Activated CD4-positive, alpha-beta T cell treated with anti-CD3 and anti-CD28 coated beads, Interleukin-2, amount 10 ng/mL, durations not matched to agents 24 days and 14 days (primary cell): ENCODE measurements at regions not wholly inside any gene's neighbourhood (a gene's known extent, or its start where the extent isn't known, plus 50 kb on each side); places are given as distances from the start of the nearest gene placed in this dataset.
"Not testable (repeated sequence)": the region's sequence is repeated elsewhere in the genome, so short reads cannot be mapped to it uniquely, and the experiment has no call there.

ENCODE experiments used
- DNase-seq: peaks from one replicate; pipeline ENCODE4 v3.0.0; 2022
- H3K27ac Mint-ChIP-seq: one replicate; pipeline ENCODE4 v1.8.0; 2022; ENCODE audit warnings: mild to moderate bottlenecking, mixed read lengths
- H3K27me3 Mint-ChIP-seq: one replicate; pipeline ENCODE4 v1.8.0; 2022; ENCODE audit warnings: mixed read lengths
- H3K36me3 Mint-ChIP-seq: one replicate; pipeline ENCODE4 v1.8.0; 2022; ENCODE audit warnings: low read depth, mild to moderate bottlenecking, mixed read lengths
- H3K4me1 Mint-ChIP-seq: one replicate; pipeline ENCODE4 v1.8.0; 2021; ENCODE audit warnings: mixed read lengths
- H3K4me3 Mint-ChIP-seq: one replicate; pipeline ENCODE4 v1.8.0; 2022; ENCODE audit warnings: mild to moderate bottlenecking, moderate library complexity, mixed read lengths
- H3K9me3 Mint-ChIP-seq: one replicate; pipeline ENCODE4 v1.8.0; 2021; ENCODE audit warnings: mixed read lengths
- intact Hi-C: fragments of 100-400 bp; cut with micrococcal nuclease; formaldehyde crosslinking; loops from one replicate; pipeline ENCODE4 v1.15.1; 2023

GRCh38 chr9:748861-749497 lies 92.5 kb upstream of the DMRT1 start:
- Mint-ChIP-seq H3K9me3 (no peaks in the 10 kb centered on the region), H3K4me1 (peaks cover 38% of the 10 kb centered on the region), H3K4me3 (no peak overlapping the region), H3K36me3 (peaks cover 1% of the 10 kb centered on the region), H3K27ac (no peak overlapping the region), H3K27me3 (no peaks in the 10 kb centered on the region)
- DNase-seq = no peak
- intact Hi-C loops = no loop called here

DNA sequence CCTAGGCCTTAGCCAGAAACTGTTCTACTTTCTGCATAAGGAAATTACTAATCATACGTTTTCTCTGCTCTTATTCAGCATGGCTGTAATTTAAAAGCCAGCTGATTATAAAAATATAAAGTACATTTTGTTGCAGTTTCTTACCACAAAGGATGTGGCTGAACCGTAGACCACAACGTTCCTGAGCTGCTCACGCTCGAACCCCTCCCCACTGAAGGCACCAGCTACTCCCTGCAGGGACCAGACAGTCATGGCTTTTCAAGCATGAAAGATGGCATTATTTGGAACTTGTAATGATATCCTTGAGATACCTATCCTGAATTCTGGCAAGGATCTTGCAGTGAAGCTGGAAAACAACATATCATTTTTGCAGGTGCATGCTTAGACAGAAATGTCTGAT lies 91.8 kb upstream of the DMRT1 start:
- H3K4me1 Mint-ChIP-seq = peaks cover 38% of the 10 kb centered on the region
- peaks cover 1% of the 10 kb centered on the region for H3K36me3 Mint-ChIP-seq
- H3K9me3 Mint-ChIP-seq = no peaks in the 10 kb centered on the region
- no peak overlapping the region for H3K27ac Mint-ChIP-seq
- peak overlapping the region; percentile 25 for H3K4me3 Mint-ChIP-seq
- H3K27me3 Mint-ChIP-seq = no peaks in the 10 kb centered on the region
- peak; percentile 79 for DNase-seq
- intact Hi-C loops = loop anchor here (10.0 kb wide), 1 partner anchor 245 kb away; the partner anchor contains the start of gene KANK1

DNA sequence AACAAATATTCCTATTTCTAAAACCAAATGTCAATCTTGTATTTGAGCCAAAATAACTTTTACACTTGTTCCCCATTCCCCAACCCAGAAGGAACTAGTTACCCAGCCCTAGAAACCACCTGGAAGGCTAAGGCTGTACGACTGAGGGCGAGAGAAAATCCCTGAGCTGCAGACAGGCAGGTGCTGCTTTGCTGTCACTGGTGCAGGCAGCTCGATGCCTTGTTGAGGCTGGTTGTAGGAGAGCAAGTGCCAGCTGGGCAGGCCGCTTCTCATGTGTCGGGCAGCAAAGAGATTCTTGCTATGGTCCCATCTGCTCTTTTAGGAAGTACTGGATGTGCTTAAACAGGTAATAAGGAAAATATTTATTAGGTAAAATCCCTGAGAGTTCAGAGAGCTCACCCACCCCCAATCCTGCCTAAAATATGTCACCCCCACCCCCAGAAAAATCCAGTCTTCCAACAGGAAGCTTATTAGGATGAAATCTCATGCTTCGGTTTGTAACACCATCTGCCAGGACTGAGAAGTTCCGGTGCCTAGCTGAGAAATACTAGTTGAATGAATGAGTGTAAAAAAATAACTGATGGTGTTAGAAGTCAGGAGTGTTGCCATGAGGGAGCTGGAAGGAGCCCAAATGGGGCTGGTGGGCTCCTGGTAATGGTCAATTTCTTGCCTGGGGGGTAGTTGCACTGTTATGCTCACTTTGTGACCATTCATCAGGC lies 91.1 kb upstream of the DMRT1 start:
- peaks cover 41% of the 10 kb centered on the region for H3K4me1 Mint-ChIP-seq
- DNase-seq = no peak
- peaks cover 1% of the 10 kb centered on the region for H3K36me3 Mint-ChIP-seq
- intact Hi-C loops = loop anchor here (10.0 kb wide), 1 partner anchor 246 kb away; the partner anchor contains the start of gene KANK1
- peak overlapping the region; percentile 25 for H3K4me3 Mint-ChIP-seq
- H3K9me3 Mint-ChIP-seq = no peaks in the 10 kb centered on the region
- H3K27ac Mint-ChIP-seq = peak overlapping the region; percentile 28
- H3K27me3 Mint-ChIP-seq = no peaks in the 10 kb centered on the region

GRCh38 chr9:751137-752051 lies 90.1 kb upstream of the DMRT1 start:
- Mint-ChIP-seq H3K27me3 (no peaks in the 10 kb centered on the region), H3K36me3 (no peaks in the 10 kb centered on the region), H3K4me3 (peak overlapping the region; percentile 11), H3K27ac (peak overlapping the region; percentile 22), H3K4me1 (peaks cover 49% of the 10 kb centered on the region), H3K9me3 (no peaks in the 10 kb centered on the region)
- intact Hi-C loops = loop anchor here (10.0 kb wide), 1 partner anchor 247 kb away; the partner anchor contains the start of gene KANK1
- DNase-seq = peak; percentile 60

DNA sequence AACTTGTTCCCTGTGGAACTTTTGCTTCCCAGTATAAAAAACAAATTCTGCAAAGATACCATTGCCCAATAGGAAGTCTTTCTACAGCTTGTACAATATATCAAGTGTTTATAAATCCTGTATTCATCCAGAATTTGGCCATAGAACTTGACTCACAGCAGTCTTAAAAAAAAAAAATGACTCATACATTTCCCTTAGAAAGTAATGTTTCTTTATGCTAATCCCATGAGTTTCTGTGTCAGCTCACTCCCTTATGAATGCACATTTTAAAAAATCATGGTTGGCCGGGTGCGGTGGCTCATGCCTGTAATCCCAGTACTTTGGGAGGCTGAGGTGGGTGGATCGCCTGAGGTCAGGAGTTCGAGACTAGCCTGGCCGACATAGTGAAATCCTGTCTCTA lies 89.3 kb upstream of the DMRT1 start:
- DNase-seq = no peak
- intact Hi-C loops = loop anchor here (10.0 kb wide), 1 partner anchor 247 kb away; the partner anchor contains the start of gene KANK1
- Mint-ChIP-seq H3K27ac (no peak overlapping the region), H3K4me1 (peaks cover 50% of the 10 kb centered on the region), H3K27me3 (no peaks in the 10 kb centered on the region), H3K9me3 (no peaks in the 10 kb centered on the region), H3K4me3 (no peak overlapping the region), H3K36me3 (no peaks in the 10 kb centered on the region)

DNA sequence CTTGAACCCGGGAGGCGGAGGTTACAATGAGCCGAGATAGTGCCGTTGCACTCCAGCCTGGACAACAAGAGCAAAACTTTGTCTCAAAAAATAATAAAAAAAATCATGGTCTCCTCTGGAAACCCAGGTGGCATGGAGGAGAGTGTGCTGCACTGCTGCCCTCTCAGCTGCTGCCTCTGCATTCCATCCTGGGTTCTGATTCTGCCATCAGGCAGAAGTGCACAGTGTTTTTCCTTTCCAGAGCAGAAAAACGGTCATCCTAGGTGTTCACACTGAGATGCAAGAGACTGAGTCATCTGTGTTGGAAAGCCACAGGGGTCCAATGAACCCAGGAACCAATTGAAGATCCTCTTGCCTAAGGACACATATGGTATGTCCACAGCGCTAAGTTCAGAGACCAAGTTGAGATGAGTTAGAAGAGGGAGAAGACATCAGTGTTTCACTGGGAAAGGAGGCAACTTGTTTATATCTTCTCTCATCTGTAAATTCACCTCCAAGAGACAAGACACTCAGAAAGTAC lies 88.8 kb upstream of the DMRT1 start:
- no peaks in the 10 kb centered on the region for H3K36me3 Mint-ChIP-seq
- H3K9me3 Mint-ChIP-seq = no peaks in the 10 kb centered on the region
- H3K27ac Mint-ChIP-seq = peak overlapping the region; percentile 19
- DNase-seq = no peak
- H3K4me1 Mint-ChIP-seq = peaks cover 52% of the 10 kb centered on the region
- H3K4me3 Mint-ChIP-seq = no peak overlapping the region
- intact Hi-C loops = loop anchor here (10.0 kb wide), 1 partner anchor 248 kb away; the partner anchor contains the start of gene KANK1
- no peaks in the 10 kb centered on the region for H3K27me3 Mint-ChIP-seq

DNA sequence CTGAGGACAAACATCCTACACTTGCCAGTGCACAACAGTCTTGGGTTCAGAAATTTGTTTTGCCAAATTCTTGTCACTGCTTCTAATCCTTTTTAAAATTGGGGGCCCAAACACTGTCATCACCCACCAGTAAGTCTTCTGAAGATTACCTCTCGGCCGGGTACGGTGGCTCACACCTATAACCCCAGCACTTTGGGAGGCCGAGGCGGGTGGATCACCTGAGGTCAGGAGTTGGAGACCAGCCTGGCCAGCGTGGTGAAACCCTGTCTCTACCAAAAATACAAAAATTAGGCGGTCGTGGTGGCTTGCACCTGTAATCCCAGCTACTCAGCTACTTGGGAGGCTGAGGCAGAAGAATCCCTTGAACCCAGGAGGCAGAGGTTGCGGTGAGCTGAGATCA lies 87.8 kb upstream of the DMRT1 start:
- H3K4me1 Mint-ChIP-seq = peaks cover 49% of the 10 kb centered on the region
- H3K4me3 Mint-ChIP-seq, H3K9me3 Mint-ChIP-seq, H3K27me3 Mint-ChIP-seq, DNase-seq, H3K27ac Mint-ChIP-seq, H3K36me3 Mint-ChIP-seq: not testable (repeated sequence)
- intact Hi-C loops = loop anchor here (10.0 kb wide), 1 partner anchor 249 kb away; the partner anchor contains the start of gene KANK1

GRCh38 chr9:754150-754931 lies 87.2 kb upstream of the DMRT1 start:
- DNase-seq = no peak
- Mint-ChIP-seq H3K27me3 (no peaks in the 10 kb centered on the region), H3K9me3 (no peaks in the 10 kb centered on the region), H3K36me3 (no peaks in the 10 kb centered on the region), H3K27ac (no peak overlapping the region), H3K4me1 (peaks cover 45% of the 10 kb centered on the region), H3K4me3 (no peak overlapping the region)
- intact Hi-C loops = loop anchor here (10.0 kb wide), 1 partner anchor 250 kb away; the partner anchor contains the start of gene KANK1

- H3K9me3 Mint-ChIP-seq = no peaks in the 10 kb centered on the region
- intact Hi-C loops = loop anchor here (10.0 kb wide), 1 partner anchor 251 kb away; the partner anchor contains the start of gene KANK1
- H3K4me3 Mint-ChIP-seq = peak overlapping the region; percentile 34
- H3K27ac Mint-ChIP-seq = no peak overlapping the region
- peaks cover 2% of the 10 kb centered on the region for H3K27me3 Mint-ChIP-seq
- peak; percentile 70 for DNase-seq
- peaks cover 36% of the 10 kb centered on the region for H3K4me1 Mint-ChIP-seq
- no peaks in the 10 kb centered on the region for H3K36me3 Mint-ChIP-seq
Observed at GRCh38 chr9:755454-756381, 85.8 kb upstream of the DMRT1 start.

DNA sequence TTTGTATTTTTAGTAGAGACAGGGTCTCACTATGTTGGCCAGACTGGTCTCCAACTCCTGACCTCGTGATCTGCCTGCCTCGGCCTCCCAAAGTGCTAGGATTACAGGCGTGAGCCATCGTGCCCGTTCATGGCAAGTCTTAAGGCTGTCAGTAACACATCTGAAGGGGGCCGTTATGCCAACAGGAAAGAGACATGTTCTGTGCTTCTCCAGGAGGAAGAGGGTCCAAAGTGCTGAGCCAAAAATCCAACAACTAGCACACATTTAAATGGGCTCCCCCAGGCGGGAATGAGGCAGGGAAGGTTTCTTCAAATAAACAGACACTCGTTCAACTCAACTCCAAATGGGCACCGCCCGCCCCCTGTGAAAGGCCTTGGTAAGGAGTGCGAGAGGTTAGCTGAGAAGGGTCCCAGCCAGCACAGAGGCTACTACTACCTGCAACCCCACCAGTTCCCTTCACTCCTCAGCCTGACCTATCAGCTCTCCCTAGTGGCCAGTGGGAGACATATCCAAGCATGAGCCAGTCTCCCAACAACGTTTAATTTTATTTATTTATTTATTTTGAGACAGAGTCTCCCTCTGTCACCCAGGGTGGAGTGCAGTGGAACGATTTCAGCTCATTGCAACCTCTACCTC lies 84.1 kb upstream of the DMRT1 start:
- H3K4me1 Mint-ChIP-seq = peaks cover 25% of the 10 kb centered on the region
- no peak overlapping the region for H3K27ac Mint-ChIP-seq
- intact Hi-C loops = loop anchor here (10.0 kb wide), 1 partner anchor 253 kb away; the partner anchor contains the start of gene KANK1

GRCh38 chr9:758146-758545 lies 83.4 kb upstream of the DMRT1 start:
- Mint-ChIP-seq H3K4me3 (no peak overlapping the region), H3K4me1 (peaks cover 23% of the 10 kb centered on the region), H3K36me3 (no peaks in the 10 kb centered on the region), H3K9me3 (no peaks in the 10 kb centered on the region), H3K27me3 (peaks cover 2% of the 10 kb centered on the region), H3K27ac (no peak overlapping the region)
- no peak for DNase-seq
- intact Hi-C loops = loop anchor here (10.0 kb wide), 1 partner anchor 253 kb away; the partner anchor contains the start of gene KANK1

More for the DNA sequence above, 84.1 kb upstream of the DMRT1 start:
- no peak for DNase-seq
- H3K36me3 Mint-ChIP-seq = no peaks in the 10 kb centered on the region
- peaks cover 2% of the 10 kb centered on the region for H3K27me3 Mint-ChIP-seq
- no peaks in the 10 kb centered on the region for H3K9me3 Mint-ChIP-seq
- no peak overlapping the region for H3K4me3 Mint-ChIP-seq
